ENCODE measurements at regions not wholly inside any gene's neighbourhood (a gene's known extent, or its start where the extent isn't known, plus 50 kb on each side); places are given as distances from the start of the nearest gene placed in this dataset.

DNA sequence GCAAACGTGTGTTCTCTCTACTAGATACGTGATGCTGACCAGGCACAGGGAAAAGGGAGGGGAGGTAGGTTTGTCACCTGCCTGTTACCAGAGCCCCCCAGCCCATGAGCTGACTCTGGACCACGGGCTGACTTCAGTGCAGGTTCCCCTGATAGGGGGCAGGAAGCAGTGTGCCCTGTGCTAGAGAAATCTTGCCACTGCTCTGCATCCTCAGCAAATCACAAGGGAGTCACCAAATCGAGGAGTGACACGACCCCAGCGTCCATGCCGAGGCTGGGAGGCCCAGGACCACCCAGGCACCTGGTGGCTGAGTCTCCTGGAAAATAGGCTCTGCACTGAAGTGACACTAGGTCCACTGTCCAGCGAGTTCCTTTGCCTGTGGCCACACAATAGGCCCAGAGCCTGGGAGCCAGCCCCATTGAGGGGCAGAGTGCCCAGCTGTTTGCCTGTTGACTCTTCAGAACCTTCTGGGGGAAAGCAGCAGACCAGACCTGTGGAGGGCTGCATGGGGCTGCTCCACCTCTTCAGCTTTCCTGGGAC, 99.3 kb downstream of the CTTN start:
- TF ChIP-seq, protein P1, sequence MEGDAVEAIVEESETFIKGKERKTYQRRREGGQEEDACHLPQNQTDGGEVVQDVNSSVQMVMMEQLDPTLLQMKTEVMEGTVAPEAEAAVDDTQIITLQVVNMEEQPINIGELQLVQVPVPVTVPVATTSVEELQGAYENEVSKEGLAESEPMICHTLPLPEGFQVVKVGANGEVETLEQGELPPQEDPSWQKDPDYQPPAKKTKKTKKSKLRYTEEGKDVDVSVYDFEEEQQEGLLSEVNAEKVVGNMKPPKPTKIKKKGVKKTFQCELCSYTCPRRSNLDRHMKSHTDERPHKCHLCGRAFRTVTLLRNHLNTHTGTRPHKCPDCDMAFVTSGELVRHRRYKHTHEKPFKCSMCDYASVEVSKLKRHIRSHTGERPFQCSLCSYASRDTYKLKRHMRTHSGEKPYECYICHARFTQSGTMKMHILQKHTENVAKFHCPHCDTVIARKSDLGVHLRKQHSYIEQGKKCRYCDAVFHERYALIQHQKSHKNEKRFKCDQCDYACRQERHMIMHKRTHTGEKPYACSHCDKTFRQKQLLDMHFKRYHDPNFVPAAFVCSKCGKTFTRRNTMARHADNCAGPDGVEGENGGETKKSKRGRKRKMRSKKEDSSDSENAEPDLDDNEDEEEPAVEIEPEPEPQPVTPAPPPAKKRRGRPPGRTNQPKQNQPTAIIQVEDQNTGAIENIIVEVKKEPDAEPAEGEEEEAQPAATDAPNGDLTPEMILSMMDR (IDR thresholded peaks at IDR 0.05; ENCODE audit: poor library complexity): no peak
- TF ChIP-seq EZH2 (IDR thresholded peaks at IDR 0.05; ENCODE audit: borderline replicate concordance): no peak
- no peak for TF ChIP-seq EZH2phosphoT487 (IDR thresholded peaks at IDR 0.05; ENCODE audit: low read depth, severe bottlenecking, unreplicated experiment)
